Kasumi-1 (cell line): ENCODE measurements at regions not wholly inside any gene's neighbourhood (a gene's known extent, or its start where the extent isn't known, plus 50 kb on each side); places are given as distances from the start of the nearest gene placed in this dataset.

Experiments
- DNase-seq, 2 experiments: peaks; one replicate each; lab custom pipeline; 2025; lab: John Stamatoyannopoulos, UW

DNA sequence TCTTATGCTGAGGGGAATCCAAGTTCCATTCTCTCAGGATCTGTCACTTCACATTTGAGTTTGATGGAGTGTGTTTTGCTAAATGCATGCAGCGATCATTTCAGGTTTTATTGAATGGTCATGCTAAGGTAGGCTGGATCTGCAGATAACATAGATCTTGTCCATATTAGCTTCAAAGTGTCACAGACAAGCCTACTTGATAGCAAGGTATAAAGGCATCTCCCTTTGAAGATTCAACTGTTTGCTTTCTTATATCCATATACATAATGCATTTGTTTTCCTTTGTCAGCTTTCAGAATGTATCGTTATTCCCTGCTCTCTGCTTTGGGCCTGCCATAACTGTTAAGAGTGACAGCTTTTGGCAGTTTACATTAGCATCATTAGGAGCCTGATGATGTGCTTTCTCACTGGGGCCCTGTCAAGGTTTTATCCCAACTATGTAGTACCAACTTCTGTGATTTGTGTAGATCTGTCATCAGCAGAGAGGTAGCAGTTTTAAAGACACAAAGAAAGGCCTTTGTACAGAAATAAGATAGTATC is 604.3 kb upstream of the CDH7 start:
- no peak for DNase-seq

DNA sequence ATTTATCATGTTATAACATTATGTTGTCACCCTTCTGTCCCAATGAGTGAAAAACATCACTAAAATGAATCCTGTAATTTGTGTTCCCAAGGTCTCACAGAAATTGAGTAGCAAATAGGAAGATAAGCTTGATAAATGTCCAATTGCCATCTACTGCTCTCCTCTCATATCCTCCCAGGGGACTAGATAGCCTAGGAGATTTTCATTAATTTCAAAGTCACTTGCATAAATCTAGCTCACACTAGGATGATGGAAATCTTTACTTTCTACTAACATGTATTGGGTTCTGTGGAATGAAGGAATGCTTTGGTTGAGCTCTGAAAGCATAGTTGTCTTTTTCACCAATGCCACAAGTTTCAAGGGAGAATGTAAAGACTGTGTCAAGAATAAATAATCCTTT is 605.5 kb upstream of the CDH7 start:
- no peak for DNase-seq

DNA sequence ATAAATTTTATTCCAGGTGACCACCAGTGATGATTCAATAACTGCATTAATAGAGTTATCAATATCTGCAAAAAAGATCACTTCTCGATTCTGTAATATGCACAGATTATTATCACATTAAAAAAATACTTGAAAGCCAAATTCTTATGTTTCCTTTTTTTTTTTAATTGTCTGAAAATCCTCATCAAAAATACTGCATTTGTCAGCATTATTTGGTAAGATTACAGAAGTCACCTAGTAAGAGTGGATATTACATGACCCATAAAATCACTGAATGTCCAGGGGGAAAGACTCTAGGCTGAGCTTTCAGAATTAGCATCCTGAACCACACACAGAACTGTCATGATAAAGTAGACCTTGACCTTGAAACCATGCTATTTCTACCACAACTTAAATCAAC is 617.2 kb upstream of the CDH7 start:
- no peak for DNase-seq

DNA sequence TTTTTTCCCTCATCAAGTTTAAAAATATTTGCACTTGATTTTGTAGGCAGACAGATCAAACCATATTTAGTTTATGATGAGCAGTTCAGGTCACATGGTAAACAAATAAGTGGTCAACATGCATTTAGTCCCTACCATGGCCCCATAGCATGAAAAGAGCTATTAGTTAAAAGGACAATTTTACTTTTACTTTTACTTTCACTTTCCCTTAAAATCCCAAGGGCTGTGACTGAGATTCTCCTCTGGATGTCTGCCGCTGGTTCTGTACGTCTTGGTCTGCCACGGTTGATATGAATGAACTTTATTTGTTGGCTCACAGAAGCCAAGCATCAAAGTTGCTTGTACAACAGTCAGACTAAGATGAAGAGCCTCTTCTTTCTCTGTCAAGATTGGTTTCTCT is 626.2 kb upstream of the CDH7 start:
- no peak for DNase-seq

DNA sequence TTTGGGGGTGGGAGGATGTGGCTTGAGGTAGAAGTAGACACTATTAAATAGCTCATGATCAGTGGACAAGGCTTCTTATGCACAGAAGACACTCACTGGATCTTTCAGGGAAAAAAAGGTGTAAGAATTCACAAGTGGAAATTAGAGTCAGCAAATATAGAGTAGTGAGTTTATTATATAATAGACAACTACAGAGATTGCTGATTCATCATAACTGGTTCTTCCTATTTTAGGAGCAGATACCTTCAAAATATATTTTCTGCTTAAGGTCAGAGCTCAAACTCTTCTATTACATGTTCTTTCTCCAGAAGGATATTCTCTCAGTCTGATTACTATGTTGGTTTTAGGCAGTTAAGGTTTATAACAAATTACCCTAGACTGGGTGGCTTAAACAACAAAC is 646.9 kb upstream of the CDH7 start:
- no peak for DNase-seq

DNA sequence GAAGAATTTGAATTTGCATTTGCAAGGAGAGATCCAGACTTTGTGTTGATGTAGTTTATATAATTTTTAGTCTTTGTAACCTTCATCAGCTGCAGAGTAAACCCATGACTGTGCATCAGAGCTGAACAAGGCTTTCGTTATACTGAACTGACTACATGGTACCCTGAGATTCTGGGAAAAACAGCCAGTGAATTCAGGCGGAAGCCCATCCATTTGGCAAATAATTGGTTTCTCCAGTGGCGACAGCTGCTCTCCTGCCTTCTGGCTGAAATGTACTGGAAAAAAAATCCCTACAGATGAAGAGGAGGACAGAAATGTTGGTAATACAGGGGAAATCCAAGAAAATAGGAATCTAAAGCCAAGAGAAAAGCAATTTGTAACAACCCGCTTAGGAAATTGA is 657.5 kb upstream of the CDH7 start:
- DNase-seq, result no peak

DNA sequence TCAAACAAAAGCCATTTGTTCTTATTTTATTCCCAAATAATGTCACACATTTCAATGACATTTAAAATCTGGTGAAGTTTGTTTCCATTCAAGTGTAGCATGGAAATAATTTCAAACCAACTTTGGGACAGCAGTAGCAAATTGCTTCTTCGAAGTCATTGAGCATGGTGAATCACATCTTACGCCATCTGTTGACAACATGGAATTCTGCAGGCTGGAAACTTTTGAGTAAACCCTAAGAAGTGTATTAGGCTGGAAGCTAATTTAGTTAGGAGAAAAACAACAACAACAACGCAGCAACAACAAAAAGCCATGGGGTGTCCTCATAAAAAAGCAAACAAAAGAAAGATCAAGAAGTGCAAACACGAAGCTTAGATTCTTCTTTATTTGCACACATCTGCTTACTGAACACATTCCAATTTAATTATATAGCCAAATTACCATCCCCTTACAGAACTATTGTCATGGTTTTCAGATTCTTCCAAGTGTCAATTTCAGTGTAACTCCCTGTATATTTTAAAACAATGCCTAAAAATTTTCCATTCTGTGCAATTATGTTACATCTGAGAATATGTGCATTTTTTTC is 659.0 kb upstream of the CDH7 start:
- DNase-seq, result peak; percentile 53 to 69

DNA sequence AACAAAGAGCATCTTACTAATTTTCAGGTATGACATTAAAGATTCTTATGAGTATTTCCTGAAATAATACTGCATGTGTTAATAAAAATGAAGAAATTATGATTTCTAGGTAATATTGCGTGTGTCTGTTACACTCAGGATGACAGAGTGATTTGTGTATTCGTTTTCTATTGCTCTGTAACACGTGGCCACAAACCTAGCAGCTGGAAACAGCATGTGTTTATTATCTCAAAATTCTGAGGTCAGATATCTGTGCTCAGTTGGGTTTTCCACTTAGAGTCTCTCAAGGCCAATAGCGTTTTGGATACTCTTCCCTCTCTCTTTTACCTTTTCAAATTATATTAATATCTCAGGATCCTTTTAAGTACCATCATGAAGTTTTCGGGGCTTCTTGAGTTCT is 667.9 kb upstream of the CDH7 start:
- DNase-seq, result no peak

DNA sequence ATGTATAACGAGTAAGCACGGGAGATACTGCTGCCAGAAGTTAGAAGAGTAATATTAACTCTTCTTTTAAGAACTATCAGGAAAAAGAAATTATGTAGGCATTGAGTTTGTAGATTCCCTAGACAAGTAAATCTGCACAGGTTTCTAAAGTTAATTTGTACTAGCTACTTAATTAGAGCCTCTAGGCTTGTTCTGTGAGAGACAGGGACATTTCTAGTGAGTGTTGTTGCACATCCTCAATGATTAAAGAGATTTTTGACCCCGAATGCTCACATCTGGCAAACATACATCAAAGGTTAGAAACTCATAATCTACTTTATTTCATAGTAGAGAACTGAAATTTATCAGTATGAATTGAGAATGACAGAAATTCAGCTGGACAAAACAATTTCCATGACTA is 669.0 kb upstream of the CDH7 start:
- DNase-seq, result no peak

DNA sequence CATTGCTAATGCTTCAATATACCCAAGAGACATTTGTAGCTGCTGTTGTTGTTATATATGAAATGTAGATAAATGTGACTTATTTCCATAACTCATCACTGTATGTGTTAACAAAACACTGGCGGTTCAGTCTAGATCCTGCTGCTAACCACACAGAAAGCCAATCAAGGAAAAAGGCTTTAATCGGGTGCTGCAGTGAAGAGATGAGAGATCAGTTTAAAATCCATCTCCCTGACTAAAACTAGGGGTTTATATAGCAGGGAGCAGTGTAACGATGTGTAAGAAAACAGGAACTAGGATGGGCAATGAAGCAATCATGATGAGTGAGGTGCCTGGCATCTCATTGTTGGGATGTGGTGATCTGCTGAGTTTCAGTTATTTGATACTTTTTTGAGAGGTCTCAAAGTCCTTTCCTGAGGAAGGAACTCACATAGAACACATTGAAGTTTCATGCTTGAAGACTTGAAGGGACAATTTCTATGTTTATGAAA is 677.7 kb upstream of the CDH7 start:
- DNase-seq, result peak in 1 of 2 experiments; percentile 2

DNA sequence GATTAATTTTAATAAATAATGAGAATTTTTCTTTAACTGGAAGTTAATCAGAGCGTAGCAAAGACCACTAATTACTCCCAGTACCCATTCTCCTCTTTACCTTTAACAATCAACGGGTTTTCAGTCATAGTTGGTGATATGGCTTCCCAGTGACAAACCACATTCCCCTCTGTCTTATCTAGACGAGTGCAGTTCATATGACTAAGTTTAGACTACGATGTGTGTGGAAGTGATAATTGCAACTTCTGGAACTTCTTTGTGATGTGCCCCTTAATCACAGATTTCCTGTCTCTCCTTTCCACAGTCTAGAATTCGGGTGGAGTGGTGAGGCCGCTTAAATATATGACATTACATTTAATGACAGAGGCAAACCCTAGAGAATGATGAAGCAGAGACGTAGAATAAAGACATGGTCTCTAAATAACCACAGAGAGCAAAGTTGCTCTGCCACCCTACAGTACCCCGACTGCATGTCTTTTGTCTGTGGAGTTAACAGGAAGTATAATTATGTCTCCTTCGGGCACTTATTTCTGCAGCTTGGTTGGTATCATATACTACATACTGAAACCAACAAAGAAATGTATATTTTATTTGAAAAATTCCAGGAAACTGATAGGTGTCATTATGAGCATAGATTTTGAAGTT is 693.3 kb upstream of the CDH7 start:
- DNase-seq, result no peak

DNA sequence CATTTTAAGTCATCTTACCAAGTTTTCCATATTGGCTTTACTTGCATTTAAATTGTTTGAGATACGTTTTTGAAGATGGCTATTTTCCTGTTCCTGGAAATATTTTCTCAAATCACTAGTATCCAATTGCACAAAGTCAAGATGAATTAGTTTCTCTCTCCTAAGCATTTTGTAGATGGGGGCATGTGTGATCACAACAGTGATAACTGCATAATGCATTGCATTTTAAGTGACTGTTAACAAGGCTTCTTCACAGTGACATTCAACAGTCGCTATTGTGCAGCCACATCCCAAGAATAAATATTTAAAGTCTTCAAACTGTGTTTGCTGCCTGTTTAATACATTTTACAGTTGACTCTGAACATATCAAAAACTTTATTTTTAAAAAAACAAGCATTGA is 694.2 kb upstream of the CDH7 start:
- no peak for DNase-seq

DNA sequence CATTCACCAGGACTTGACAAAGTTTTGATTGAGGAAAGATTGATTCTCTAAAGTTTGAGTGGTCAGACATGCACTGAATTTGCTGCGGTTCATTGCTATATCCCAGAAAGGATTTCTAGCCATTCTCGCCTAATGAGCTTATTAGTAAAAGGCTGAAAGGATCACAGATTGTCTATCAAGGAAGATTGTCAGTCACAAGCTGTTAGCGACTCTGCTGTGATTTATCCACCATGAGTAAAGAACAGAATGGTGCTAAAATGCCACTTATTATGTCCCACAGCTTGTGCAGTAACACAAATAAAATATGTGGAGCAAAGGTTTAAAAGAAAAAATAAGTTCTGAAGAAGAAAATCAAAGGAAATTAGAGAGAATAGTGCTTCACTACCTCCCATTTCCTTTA is 701.2 kb upstream of the CDH7 start:
- no peak for DNase-seq

DNA sequence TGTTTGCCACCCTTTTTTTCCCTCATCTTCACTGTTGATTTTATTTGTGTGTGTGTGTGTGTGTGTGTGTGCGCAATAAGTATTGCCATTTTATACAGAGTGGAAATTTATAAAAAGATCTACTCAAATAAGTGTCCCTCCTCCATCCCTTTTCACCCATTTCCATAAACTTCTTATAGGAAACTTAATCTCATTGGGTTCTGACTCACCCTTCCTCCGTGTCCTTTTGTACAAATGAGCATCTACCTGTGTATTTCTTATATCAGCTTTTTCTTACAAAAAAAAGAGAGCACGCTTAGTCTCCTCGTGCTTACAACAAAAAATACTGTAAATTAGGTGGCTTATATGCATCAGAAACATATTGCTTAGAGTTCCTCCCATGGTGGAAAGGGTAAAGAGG is 711.2 kb upstream of the CDH7 start:
- no peak for DNase-seq

DNA sequence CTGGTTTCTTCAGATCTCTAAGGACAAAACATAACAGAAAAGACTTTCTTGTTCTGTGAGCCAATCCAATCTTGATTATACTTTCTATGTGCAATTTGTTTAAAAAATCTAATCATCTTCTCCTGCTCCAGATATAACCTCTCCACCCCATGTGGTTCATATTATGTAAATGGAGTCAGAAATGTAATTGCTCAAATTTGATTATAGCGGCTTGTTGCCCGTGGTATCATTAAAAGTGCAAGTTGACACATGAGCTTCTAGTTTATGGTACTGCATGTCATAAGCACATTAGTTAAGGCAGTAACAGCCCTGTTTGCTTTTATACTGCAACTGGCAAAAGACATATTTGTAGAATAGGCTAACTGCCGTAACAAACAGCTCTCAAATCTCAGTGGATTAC is 715.1 kb upstream of the CDH7 start:
- no peak for DNase-seq

DNA sequence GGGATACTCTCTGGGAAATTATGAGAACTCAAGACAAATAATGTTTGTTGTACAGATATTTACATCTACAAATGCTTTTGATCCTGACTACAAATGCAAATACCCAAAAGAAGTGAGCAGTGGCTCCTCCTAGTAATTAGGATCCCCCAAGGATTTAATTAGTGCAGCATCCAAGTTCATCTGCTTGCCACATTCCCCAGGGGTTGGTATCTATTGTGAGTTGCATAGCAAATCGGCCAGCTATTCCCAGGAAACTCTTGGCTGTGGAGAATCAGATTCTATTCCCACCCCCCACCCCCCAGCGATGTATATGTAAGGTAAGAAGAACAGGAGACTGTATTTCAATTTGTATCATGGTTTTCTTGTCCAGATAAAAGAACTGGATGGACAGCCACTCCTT is 725.1 kb upstream of the CDH7 start:
- DNase-seq, result no peak

DNA sequence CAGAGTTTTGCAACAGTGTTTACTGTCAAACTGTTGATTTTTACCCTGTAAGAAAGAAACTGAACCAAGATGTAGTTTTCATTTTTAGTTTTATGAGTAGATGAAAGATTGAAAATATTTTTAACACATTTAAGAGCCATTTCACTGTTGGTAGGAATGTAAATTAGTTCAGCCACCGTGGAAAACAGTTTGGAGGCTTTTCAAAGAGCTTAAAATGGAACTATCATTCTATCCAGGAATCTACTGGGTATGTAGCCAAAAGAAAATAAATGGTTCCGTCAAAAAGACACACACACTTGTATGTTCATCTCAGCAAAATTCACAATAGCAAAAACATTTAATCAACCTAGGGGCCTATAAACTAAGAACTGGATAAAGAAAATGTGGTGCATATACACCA is 729.8 kb upstream of the CDH7 start:
- DNase-seq, result no peak

DNA sequence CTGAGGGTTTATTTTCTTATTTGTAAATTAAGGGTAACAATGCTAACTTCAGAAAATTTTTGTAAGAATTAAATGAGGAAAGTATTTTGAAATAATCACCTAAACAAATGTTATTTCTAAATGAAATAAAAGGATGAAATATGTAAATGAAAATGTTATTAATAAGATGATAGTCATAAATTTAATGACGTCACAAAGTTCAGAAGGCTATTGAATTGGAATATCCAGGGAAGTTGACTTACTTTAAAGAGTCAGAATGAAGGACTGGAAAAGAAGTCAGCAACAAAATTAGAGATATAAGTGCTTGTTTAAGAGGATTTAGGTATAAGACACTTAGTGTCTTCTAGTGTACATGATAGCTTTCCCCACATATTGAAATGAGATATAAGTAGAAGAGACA is 732.6 kb upstream of the CDH7 start:
- DNase-seq, result no peak

DNA sequence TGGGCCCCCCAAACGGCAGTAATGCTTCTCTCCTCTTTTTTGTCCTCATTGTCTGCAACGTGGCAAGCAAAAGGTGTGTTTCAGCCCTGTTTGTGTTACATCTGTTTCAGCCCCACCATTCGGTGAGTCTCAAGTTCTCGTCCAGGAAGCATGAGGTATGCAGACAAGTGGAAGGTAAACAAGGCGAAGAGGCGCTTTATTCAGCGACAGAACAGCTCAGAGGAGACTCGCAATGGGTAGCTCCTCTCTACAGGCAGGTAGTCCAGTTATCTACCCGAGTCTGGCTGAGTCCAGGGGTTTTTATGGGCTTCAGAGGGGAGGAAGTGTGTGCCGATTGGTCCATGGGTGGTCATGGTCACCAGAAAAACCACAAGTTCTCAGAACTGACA is 733.4 kb upstream of the CDH7 start:
- DNase-seq, result no peak

DNA sequence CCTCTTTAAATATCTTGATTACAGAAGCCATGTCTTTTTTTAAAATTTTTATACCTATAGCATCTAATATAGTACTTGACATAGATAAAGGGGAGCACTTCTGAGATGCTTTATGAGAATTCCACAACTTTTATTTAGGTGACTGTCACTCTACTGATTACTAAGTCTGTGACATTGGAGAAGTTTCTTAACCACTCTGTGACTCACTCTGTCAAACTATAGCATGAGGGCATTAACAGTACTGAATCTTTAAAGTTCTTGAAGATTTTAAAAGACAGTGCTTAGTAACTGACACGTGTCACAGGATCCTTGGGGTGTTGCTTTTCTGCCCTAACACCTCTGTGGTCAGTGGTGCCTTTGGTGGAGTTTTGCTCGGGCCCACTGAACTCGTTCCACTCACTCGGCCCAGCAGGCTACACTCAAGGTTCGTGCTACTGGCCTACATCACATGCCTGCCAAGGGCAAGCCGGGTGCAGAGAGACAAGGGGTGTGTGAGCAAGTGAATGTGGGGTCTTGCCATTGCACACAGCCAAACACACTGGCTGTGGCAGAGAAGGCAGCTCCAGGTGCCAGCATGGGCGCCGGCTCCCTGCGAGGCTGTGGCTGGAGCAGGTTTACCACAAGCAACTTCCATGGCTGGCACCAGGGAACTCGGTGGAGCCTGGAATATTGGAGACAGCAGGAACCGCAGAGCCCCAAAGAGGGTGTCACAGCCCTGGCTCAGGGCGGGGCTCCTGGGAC is 734.0 kb upstream of the CDH7 start:
- no peak for DNase-seq

DNA sequence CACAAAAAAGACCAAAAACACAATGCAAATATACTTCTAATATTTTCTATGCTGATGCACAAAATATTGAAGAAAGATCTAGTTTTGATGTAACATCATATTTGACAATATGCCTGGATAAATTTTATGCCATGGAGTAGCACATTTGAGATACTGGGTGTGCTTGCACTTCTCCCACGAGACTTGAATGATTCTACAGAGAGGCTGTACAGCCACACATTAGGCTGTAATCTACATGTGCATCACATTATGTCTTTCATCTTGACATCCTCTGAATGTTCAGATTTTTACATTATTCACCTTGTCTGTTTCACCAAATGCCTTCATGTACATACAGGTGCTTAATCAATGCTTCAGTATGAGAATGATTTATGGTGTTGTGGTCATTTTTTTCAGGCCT is 756.4 kb upstream of the CDH7 start:
- no peak for DNase-seq

DNA sequence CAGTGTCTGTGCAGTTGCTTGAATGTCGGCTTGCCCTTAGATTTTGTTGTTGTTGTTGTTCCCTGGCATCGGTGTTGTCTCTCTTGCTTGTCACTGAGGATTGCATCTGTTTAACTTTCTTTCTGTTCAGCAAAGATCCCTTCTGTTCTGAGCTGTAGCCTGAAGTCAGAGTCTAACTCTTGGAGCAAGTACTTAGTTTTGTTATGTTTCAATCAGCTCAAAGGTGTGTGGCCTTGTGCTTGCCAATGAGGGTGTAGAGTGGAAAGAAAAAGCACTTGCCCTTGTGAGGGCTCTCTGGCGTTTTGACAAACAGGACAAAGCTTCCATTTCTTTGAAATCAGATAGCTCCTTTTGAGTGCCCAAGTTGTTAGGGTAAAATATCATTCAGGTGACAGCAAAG is 757.1 kb upstream of the CDH7 start:
- DNase-seq, result no peak

DNA sequence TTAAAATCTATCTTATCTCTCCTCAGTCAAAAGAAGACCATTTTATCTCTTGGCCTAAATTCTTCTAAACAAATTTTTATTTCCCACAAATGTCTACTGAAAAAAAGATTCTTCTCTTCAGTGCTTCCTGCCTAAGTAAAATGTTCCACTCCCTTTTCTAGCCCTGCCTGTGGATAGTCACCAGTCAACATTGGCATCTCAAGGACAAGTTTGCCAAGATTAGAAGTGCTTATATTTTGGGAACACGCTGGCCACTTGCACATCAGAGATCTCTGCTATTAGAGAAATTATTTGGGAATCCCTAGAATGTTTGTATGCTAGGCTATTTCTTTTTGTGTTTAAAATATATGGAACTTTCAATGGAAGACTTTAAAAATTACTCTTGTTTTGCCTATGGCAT is 758.2 kb upstream of the CDH7 start:
- DNase-seq, result no peak
